A673 (cell line): ENCODE measurements at regions not wholly inside any gene's neighbourhood (a gene's known extent, or its start where the extent isn't known, plus 50 kb on each side); places are given as distances from the start of the nearest gene placed in this dataset.

Source experiments
- EZH2 ChIP-seq: fragments of 200-600 bp; sonication (generic); IDR thresholded peaks from 2 replicates; pipeline ENCODE4 v1.6.1; 2017; ENCODE audit warnings: borderline replicate concordance, low read depth, mild to moderate bottlenecking, mixed read lengths, antibody characterized with exemption, low read length; ENCODE audit not compliant: poor library complexity, severe bottlenecking
- TF ChIP-seq, protein P1 (sequence below): fragments of 300-800, 200-600 bp; sonication (generic); conservative IDR thresholded peaks from 2 replicates; pipeline ENCODE4 v1.5.1; 2017; ENCODE audit warnings: low read depth, mild to moderate bottlenecking, antibody characterized with exemption, low read length, moderate library complexity, mixed read lengths

GRCh38 chr17:69975808-69976207 lies 99.2 kb upstream of the KCNJ16 start:
- TF ChIP-seq, protein P1, sequence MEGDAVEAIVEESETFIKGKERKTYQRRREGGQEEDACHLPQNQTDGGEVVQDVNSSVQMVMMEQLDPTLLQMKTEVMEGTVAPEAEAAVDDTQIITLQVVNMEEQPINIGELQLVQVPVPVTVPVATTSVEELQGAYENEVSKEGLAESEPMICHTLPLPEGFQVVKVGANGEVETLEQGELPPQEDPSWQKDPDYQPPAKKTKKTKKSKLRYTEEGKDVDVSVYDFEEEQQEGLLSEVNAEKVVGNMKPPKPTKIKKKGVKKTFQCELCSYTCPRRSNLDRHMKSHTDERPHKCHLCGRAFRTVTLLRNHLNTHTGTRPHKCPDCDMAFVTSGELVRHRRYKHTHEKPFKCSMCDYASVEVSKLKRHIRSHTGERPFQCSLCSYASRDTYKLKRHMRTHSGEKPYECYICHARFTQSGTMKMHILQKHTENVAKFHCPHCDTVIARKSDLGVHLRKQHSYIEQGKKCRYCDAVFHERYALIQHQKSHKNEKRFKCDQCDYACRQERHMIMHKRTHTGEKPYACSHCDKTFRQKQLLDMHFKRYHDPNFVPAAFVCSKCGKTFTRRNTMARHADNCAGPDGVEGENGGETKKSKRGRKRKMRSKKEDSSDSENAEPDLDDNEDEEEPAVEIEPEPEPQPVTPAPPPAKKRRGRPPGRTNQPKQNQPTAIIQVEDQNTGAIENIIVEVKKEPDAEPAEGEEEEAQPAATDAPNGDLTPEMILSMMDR = no peak
- TF ChIP-seq EZH2 = no peak
